ENCODE measurements at regions not wholly inside any gene's neighbourhood (a gene's known extent, or its start where the extent isn't known, plus 50 kb on each side); places are given as distances from the start of the nearest gene placed in this dataset.
A peak's percentile ranks its signal among the peaks of the same experiment; 100 is the strongest.
"Not testable (repeated sequence)": the region's sequence is repeated elsewhere in the genome, so short reads cannot be mapped to it uniquely, and the experiment has no call there.

DNA sequence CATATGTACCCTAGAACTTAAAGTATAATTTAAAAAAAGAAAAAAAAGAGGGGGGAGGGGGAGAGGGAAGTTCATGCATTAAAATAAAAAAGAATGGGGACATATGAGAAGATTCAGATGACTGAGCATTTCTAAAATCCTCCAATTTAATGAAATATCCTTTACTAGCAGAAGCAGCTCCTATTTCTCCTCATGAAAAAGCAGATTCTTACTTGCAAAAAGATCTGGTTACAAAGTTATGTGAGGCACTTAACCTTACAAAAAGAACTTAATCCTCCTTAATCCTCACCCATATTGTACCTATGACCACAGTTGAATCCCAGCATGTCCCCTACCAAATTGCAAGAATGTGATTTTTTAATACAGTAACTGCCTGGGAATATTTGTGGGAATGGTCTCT lies 298.5 kb downstream of the SRGAP2C start:
- H3K4me1 ChIP-seq (replicated peaks in 1 of 2): peaks cover 9 to 12% of the 10 kb centered on the region in 2 donors
- no peak overlapping the region for H3K27ac ChIP-seq
- in situ Hi-C loops (cut with MboI; ENCODE audit: low pct_unique_long_range_greater_than_20kb in 2 of 9, low sequenced_read_pairs in 9 of 9, unreplicated experiment in 9 of 9): no loop called here
- H3K4me3 ChIP-seq: no peak overlapping the region
- no peak for ATAC-seq (replicated peaks in 6 of 8)

DNA sequence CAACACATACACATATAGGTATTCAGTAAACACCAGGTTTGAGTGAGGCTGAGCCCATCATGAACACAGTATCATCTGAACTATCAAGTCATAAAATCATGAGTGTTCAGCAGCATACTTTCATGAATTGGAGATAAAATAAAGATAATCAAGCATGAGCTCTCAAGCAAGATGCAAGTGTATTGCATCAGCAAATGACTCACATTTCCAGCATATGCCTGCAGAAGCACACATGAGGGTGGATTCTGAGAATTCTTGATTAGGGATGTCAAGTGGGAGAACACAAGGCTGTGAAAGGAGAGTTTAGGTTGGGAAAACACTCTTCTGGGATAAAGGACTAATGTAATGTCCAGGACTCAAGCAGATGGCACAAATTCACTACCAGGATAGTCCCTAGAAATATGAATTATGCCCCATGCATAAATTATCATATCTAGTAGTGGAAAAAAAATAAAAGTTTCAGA lies 299.2 kb downstream of the SRGAP2C start:
- in situ Hi-C loops (cut with MboI; ENCODE audit: low pct_unique_long_range_greater_than_20kb in 2 of 9, low sequenced_read_pairs in 9 of 9, unreplicated experiment in 9 of 9): no loop called here

DNA sequence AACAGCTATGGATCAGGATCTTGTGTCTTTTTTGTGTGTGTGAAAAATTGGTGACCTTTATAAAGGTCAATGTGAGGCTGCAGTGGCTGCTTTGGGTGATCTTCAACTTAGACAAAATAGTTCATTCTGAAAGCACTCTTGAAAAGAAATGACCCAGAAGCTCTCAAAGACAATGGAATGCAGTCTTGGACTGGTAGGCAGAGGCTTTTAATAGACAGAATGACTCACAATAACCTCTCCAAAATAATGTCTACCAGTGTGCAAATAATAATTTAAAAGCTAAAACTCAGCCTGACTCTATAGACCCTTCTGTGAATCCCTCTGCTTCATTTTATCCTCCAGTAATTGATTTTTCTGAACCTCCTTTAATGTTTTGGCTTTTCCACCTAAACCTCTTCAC lies 310.0 kb downstream of the SRGAP2C start:
- H3K4me1 ChIP-seq (replicated peaks in 1 of 2); H3K27ac ChIP-seq; in situ Hi-C loops (cut with MboI; ENCODE audit: low pct_unique_long_range_greater_than_20kb in 2 of 9, low sequenced_read_pairs in 9 of 9, unreplicated experiment in 9 of 9); ATAC-seq (replicated peaks in 6 of 8); H3K4me3 ChIP-seq: not testable (repeated sequence)

More for the DNA sequence above, 299.2 kb downstream of the SRGAP2C start:
- ATAC-seq (replicated peaks in 6 of 8): peak; percentile 62 to 100 (median 93)
- peaks cover 9 to 12% of the 10 kb centered on the region in 2 donors for H3K4me1 ChIP-seq (replicated peaks in 1 of 2)
- H3K4me3 ChIP-seq: no peak overlapping the region
- H3K27ac ChIP-seq: peak overlapping the region; percentile 43 to 51

DNA sequence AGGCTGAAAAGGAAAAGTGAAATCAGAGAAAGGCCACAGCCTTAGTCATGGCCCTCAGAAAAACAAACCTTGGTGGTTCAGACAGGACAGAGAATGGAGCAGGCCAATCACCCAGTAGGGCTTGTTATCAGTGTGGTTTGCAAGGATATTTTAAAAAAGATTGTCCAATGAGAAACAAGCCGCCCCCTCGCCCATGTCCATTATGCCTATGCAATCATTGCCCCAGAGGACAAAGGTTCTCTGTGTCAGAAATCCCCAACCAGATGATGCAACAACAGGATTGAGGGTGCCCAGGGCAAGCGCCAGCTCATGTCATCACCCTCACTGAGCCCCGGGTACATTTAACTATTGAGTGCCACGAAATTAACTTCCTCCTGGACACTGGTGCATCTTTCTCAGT lies 326.7 kb downstream of the SRGAP2C start:
- not testable (repeated sequence) for H3K27ac ChIP-seq; H3K4me1 ChIP-seq (replicated peaks in 1 of 2); ATAC-seq (replicated peaks in 6 of 8); H3K4me3 ChIP-seq
- 20 to 88% (median 82%) methylated on average over 3 to 5 of the region's 5 CpGs; no CpG with 5 or more reads in 3 of the 10 experiments for WGBS, 10 experiments
- in situ Hi-C loops (cut with MboI; ENCODE audit: low pct_unique_long_range_greater_than_20kb in 2 of 9, low sequenced_read_pairs in 9 of 9, unreplicated experiment in 9 of 9): loop anchor here in 1 of 9 experiments (25.0 kb wide), 1 partner anchor 99 kb away; no protein-coding TSS in a partner anchor

DNA sequence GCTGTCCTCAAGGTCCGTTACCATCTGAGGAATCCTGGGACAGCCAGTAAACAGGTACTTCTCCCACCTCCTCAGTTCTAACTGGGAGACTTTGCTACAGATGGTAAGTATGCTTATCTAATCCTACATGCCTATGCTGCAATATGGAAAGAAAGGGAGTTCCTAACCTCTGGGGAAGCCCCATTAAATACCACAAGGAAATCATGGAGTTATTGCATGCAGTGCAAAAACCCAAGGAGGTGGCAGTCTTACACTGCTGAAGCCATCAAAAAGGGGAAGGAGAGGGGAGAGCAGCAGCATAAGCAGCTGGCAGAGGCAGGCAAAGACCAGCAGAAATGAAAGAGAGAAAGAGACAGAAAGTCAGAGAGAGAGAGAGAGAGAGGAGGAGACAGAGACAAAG lies 327.1 kb downstream of the SRGAP2C start:
- not testable (repeated sequence) for H3K4me1 ChIP-seq (replicated peaks in 1 of 2); H3K4me3 ChIP-seq; H3K27ac ChIP-seq; ATAC-seq (replicated peaks in 6 of 8)
- in situ Hi-C loops (cut with MboI; ENCODE audit: low pct_unique_long_range_greater_than_20kb in 2 of 9, low sequenced_read_pairs in 9 of 9, unreplicated experiment in 9 of 9): loop anchor here in 1 of 9 experiments (25.0 kb wide), 1 partner anchor 100 kb away; no protein-coding TSS in a partner anchor
- WGBS, 10 experiments: 0 to 83% (median 78%) methylated on average over 1 of the region's 1 CpG; no CpG with 5 or more reads in 3 of the 10 experiments

DNA sequence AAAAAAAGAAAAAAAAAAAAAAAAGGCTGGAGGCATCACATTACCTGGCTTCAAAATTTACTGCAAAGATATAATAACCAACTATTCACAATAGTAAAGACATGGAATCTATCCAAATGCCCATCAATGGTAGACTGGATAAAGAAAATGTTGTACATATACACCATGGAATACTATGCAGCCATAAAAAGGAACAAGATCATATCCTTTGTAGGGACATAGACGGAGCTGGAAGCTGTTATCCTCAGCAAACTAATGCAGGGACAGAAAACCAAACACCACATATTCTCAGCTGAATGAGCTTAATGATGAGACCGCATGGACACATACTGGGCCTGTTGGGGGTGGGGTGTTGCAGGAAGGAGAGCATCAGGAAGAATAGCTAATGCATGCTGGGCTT lies 330.5 kb downstream of the SRGAP2C start:
- in situ Hi-C loops (cut with MboI; ENCODE audit: low pct_unique_long_range_greater_than_20kb in 2 of 9, low sequenced_read_pairs in 9 of 9, unreplicated experiment in 9 of 9): loop anchor here in 1 of 9 experiments (25.0 kb wide), 1 partner anchor 103 kb away; no protein-coding TSS in a partner anchor
- ATAC-seq (replicated peaks in 6 of 8): no peak
- 0 to 100% (median 80%) methylated on average over 1 to 2 of the region's 2 CpGs; no CpG with 5 or more reads in 2 of the 10 experiments for whole genome bisulfite sequencing, 10 experiments
- H3K4me1 ChIP-seq (replicated peaks in 1 of 2): peaks cover 4% of the 10 kb centered on the region in 2 donors
- no peak overlapping the region for H3K4me3 ChIP-seq
- H3K27ac ChIP-seq: no peak overlapping the region

DNA sequence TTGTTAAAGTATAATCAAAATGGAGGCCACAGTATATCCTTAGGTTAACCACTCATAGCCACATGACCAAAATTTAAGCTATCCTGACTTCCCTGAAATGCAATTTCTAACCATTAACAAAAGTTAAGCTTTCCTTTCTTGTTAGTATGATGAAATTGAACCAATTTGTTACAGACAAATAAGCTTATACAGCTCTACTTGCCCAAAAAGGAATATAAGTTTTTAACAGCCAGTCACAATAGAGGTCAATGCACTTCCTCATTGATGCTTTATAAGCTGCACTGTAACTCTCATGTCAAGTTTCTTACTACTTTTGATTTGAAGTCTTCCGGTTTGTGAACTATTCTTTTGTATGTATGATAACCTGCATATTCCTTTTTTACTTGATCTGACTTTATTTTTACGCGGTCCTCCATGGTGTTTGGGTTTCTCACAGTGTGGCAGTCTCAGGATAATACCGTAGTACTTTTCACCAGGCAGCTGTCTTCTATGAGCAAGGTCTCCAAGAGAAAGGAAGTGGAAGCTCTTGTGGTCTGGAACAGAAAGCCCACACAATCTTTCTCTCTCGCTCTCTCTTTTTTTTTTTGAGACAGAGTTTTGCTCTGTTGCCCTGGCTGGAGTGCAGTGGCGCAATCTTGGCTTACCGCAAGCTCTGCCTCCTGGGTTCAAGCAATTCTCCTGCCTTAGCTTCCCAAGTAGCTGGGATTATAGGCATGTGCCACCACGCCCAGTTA lies 331.6 kb downstream of the SRGAP2C start:
- no peak for ATAC-seq (replicated peaks in 6 of 8)
- Histone ChIP-seq H3K4me1 (replicated peaks in 1 of 2) (peaks cover 4% of the 10 kb centered on the region in 2 donors), H3K27ac (no peak overlapping the region), H3K4me3 (no peak overlapping the region)
- 27 to 100% (median 89%) methylated on average over 4 to 8 of the region's 8 CpGs for WGBS, 10 experiments
- in situ Hi-C loops (cut with MboI; ENCODE audit: low pct_unique_long_range_greater_than_20kb in 2 of 9, low sequenced_read_pairs in 9 of 9, unreplicated experiment in 9 of 9): loop anchor here in 1 of 9 experiments (25.0 kb wide), 1 partner anchor 104 kb away; no protein-coding TSS in a partner anchor

DNA sequence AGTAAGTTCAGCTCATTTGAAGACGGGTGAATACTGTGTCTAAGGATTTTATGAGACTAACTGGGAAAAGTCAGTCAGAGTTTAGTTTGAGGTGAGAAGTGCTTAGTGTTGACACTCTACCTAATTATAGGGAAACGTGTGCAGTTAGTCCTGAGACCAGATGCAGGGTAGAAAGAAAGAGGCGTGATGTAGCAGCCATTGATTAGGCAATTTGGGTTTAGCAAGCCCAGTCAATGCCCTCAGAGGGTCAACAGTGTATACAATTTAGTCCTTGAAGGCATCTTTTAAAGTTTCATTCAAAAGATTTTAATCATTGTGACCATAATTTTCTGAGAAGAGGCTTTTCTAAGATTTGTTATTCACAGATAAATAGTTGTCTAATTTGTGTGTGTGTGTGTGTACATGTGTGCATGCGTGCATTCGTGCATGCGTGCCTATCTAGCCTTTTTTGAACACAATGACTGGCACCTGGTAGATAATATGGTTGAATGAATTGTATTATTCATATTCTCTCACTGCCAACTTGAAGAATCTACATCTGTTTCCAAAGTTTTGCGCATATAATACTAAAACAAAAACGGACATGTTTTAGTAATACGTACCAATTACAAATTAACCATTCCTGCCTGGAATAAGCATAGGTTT lies 332.9 kb downstream of the SRGAP2C start:
- H3K4me3 ChIP-seq: no peak overlapping the region
- H3K4me1 ChIP-seq (replicated peaks in 1 of 2): peaks cover 4% of the 10 kb centered on the region in 2 donors
- ATAC-seq (replicated peaks in 6 of 8): no peak
- H3K27ac ChIP-seq: no peak overlapping the region
- in situ Hi-C loops (cut with MboI; ENCODE audit: low pct_unique_long_range_greater_than_20kb in 2 of 9, low sequenced_read_pairs in 9 of 9, unreplicated experiment in 9 of 9): loop anchor here in 1 of 9 experiments (25.0 kb wide), 1 partner anchor 105 kb away; no protein-coding TSS in a partner anchor
- 8 to 95% (median 88%) methylated on average over 2 to 9 of the region's 9 CpGs for WGBS, 10 experiments

DNA sequence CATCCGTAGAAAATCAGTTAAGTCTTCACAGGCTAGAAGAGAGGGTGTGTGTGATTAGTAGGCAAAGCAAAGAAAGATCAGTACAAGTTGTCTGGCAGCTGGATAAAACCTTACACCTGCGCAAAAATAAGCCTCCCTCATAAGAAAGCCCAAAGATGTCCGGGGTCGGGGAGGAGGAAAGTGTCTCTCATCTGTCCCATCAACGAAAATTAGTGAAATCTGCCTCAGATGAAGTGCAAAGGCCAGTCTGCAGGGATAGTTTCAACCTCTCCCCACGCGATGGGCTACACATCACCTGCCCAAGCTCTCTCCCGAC lies 333.9 kb downstream of the SRGAP2C start:
- WGBS, 10 experiments: 0 to 51% (median 14%) methylated on average over 1 to 8 of the region's 8 CpGs; no CpG with 5 or more reads in 1 of the 10 experiments
- Histone ChIP-seq H3K4me3 (peak overlapping the region; percentile 48 to 71 (median 56)), H3K4me1 (replicated peaks in 1 of 2) (peaks cover 4% of the 10 kb centered on the region in 2 donors), H3K27ac (peak overlapping the region; percentile 69 to 73)
- in situ Hi-C loops (cut with MboI; ENCODE audit: low pct_unique_long_range_greater_than_20kb in 2 of 9, low sequenced_read_pairs in 9 of 9, unreplicated experiment in 9 of 9): loop anchor here in 1 of 9 experiments (25.0 kb wide), 1 partner anchor 106 kb away; no protein-coding TSS in a partner anchor
- no peak for ATAC-seq (replicated peaks in 6 of 8)

DNA sequence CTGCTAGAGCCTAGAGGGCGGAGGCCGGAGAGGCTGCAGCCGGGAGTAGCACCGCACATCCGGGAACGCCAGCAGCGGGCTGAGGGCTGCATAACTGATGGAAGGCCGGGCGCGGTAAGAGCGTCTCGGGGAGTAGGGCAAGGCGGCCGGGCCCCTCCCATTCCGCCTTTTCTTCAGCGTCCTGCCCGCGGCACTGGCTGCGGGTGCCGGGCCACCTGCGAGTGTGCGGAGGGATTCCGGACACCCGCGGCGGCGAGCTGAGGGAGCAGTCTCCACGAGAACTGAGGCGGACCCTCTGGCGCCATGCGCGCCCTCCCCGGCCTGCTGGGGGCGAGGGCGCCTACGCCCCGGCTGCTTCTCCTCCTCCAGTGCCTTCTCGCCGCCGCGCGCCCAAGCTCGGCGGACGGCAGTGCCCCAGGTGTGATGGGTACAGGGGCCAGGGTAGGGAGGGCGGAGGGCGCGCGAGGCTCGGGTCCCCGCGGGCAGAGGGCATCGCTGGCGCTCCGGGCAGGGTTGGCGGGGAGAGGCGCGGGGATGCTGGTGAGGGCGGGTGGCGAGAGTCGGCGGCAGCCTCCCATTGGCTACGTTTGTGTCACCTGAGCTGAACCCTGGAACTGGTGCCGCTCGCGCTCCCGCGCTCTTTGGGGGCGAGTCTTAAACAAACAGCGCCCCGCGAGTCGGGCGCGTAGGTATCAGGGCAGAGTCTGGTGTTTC lies 334.4 kb downstream of the SRGAP2C start:
- Histone ChIP-seq H3K27ac (peak overlapping the region; percentile 69 to 73), H3K4me3 (peak overlapping the region; percentile 48 to 71 (median 56)), H3K4me1 (replicated peaks in 1 of 2) (peaks cover 4% of the 10 kb centered on the region in 2 donors)
- ATAC-seq (replicated peaks in 6 of 8): peak; percentile 90 to 97 (median 94)
- in situ Hi-C loops (cut with MboI; ENCODE audit: low pct_unique_long_range_greater_than_20kb in 2 of 9, low sequenced_read_pairs in 9 of 9, unreplicated experiment in 9 of 9): loop anchor here in 1 of 9 experiments (25.0 kb wide), 1 partner anchor 107 kb away; no protein-coding TSS in a partner anchor
- 0 to 4% (median 1%) methylated on average over 9 to 31 of the region's 75 CpGs; no CpG with 5 or more reads in 6 of the 10 experiments for WGBS, 10 experiments

DNA sequence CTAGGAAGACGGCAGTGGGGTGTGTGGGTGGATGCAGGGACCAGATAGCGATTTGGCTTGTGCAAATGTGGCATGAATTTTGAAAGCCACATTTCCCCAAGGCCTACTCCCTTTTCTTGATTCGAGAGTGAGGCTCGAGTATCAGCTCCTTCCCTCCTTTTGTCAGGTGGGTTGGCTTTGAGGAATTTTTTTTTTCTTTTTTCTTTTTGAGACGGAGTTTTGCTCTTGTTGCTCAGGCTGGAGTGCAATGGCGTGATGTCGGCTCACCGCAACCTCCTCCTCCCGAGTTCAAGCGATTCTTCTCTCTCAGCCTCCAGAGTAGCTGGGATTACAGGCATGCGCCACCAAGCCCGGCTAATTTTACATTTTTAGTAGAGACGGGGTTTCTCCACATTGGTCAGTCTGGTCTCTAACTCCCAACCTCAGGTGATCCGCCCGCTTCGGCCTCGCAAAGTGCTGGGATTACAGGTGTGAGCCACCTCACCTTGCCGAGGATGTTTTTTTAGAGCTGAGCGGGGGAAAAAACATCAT lies 335.0 kb downstream of the SRGAP2C start:
- H3K4me1 ChIP-seq (replicated peaks in 1 of 2); ATAC-seq (replicated peaks in 6 of 8): not testable (repeated sequence)
- in situ Hi-C loops (cut with MboI; ENCODE audit: low pct_unique_long_range_greater_than_20kb in 2 of 9, low sequenced_read_pairs in 9 of 9, unreplicated experiment in 9 of 9): loop anchor here in 1 of 9 experiments (25.0 kb wide), 1 partner anchor 108 kb away; no protein-coding TSS in a partner anchor
- Histone ChIP-seq H3K27ac (peak overlapping the region in 1 of 2 donors; percentile 69), H3K4me3 (peak overlapping the region; percentile 48 to 71 (median 56))
- 30 to 100% (median 74%) methylated on average over 2 to 17 of the region's 19 CpGs; no CpG with 5 or more reads in 2 of the 10 experiments for WGBS, 10 experiments

DNA sequence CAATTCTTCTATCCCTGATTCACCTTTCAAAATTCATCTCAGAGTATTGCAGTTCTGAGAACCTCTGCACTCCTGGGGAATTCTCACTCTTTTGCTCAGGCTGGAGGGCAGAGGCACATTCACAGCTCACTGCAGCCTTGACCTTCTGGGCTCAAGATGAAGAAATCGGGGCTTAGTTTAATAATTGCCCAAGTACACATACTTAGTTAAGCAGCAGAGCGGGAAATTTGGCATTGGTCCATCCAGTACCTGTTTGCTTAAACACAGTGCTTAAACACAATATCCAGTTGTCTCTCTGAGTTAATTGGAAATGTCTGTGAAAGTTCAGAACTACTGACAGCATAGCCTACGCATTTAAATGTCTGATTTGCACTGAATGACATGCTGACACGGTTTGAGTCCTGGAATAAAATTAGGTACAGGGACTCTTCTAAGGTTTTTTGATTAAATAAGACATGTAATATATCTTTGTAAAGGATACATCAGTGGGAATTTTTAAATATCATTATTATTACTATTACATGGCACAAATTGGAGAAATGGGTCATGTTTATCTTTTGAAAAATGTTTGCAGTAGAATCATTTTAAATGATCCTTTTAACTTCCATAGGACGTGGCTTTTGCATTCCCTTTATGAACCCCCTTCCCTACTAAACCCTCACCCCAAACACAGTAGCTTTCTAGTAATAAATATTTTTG lies 337.4 kb downstream of the SRGAP2C start:
- H3K4me1 ChIP-seq (replicated peaks in 1 of 2): peaks cover 4% of the 10 kb centered on the region in 2 donors
- no peak overlapping the region for H3K4me3 ChIP-seq
- WGBS, 10 experiments: 0 to 89% (median 68%) methylated on average over 1 to 5 of the region's 5 CpGs
- H3K27ac ChIP-seq: no peak overlapping the region
- ATAC-seq (replicated peaks in 6 of 8): no peak
- in situ Hi-C loops (cut with MboI; ENCODE audit: low pct_unique_long_range_greater_than_20kb in 2 of 9, low sequenced_read_pairs in 9 of 9, unreplicated experiment in 9 of 9): loop anchor here in 1 of 9 experiments (25.0 kb wide), 1 partner anchor 110 kb away; no protein-coding TSS in a partner anchor
